ENCODE measurements at regions not wholly inside any gene's neighbourhood (a gene's known extent, or its start where the extent isn't known, plus 50 kb on each side); places are given as distances from the start of the nearest gene placed in this dataset.

GRCh38 chr17:63178530-63178929 is 212.5 kb downstream of the TANC2 start:
- no peaks in the 10 kb centered on the region for H4K20me1 ChIP-seq (ENCODE audit: low read depth, low read length)
- no peak overlapping the region for H3K27ac ChIP-seq (ENCODE audit: low read depth, low read length)
- H3K4me3 ChIP-seq (ENCODE audit: insufficient read depth, low read length, poor library complexity, severe bottlenecking), result no peak overlapping the region
- no peak overlapping the region for H2AFZ ChIP-seq (ENCODE audit: low read depth, low read length, severe bottlenecking)
- no peaks in the 10 kb centered on the region for H3K79me2 ChIP-seq (ENCODE audit: insufficient read depth, low read length)
- H3K9ac ChIP-seq (ENCODE audit: low read length), result no peak overlapping the region
- no peaks in the 10 kb centered on the region for H3K9me3 ChIP-seq (ENCODE audit: insufficient read depth, low read length)
- no peaks in the 10 kb centered on the region for H3K36me3 ChIP-seq (ENCODE audit: low read length)
- no peak overlapping the region for H3K4me2 ChIP-seq (ENCODE audit: low read depth, low read length, poor library complexity, severe bottlenecking)
- no peaks in the 10 kb centered on the region for H3K9me2 ChIP-seq (replicated peaks; ENCODE audit: insufficient read depth, low read length)
- H3K27me3 ChIP-seq (ENCODE audit: low read length), result no peaks in the 10 kb centered on the region
- H3F3A ChIP-seq (ENCODE audit: insufficient read depth), result no peaks in the 10 kb centered on the region
- no peak for TF ChIP-seq CTCF (IDR thresholded peaks at IDR 0.05; ENCODE audit: insufficient read depth, low read length, poor library complexity, severe bottlenecking)
- TF ChIP-seq EZH2phosphoT487 (conservative IDR thresholded peaks at IDR 0.05; ENCODE audit: low read length), result no peak

GRCh38 chr17:63181856-63182255 is 215.8 kb downstream of the TANC2 start:
- Histone ChIP-seq H4K20me1 (ENCODE audit: low read depth, low read length) (no peaks in the 10 kb centered on the region), H3F3A (ENCODE audit: insufficient read depth) (no peaks in the 10 kb centered on the region), H3K79me2 (ENCODE audit: insufficient read depth, low read length) (no peaks in the 10 kb centered on the region), H3K4me3 (ENCODE audit: insufficient read depth, low read length, poor library complexity, severe bottlenecking) (no peak overlapping the region), H3K27me3 (ENCODE audit: low read length) (no peaks in the 10 kb centered on the region), H2AFZ (ENCODE audit: low read depth, low read length, severe bottlenecking) (no peak overlapping the region), H3K9me3 (ENCODE audit: insufficient read depth, low read length) (no peaks in the 10 kb centered on the region), H3K4me2 (ENCODE audit: low read depth, low read length, poor library complexity, severe bottlenecking) (no peak overlapping the region), H3K9ac (ENCODE audit: low read length) (no peak overlapping the region), H3K9me2 (replicated peaks; ENCODE audit: insufficient read depth, low read length) (no peaks in the 10 kb centered on the region), H3K36me3 (ENCODE audit: low read length) (no peaks in the 10 kb centered on the region), H3K27ac (ENCODE audit: low read depth, low read length) (no peak overlapping the region)
- TF ChIP-seq CTCF (IDR thresholded peaks at IDR 0.05; ENCODE audit: insufficient read depth, low read length, poor library complexity, severe bottlenecking) (no peak), EZH2phosphoT487 (conservative IDR thresholded peaks at IDR 0.05; ENCODE audit: low read length) (no peak)

GRCh38 chr17:63185420-63185819 is 219.4 kb downstream of the TANC2 start:
- Histone ChIP-seq H3K9me3 (ENCODE audit: insufficient read depth, low read length) (no peaks in the 10 kb centered on the region), H3K36me3 (ENCODE audit: low read length) (no peaks in the 10 kb centered on the region), H3K9ac (ENCODE audit: low read length) (no peak overlapping the region), H3K9me2 (replicated peaks; ENCODE audit: insufficient read depth, low read length) (no peaks in the 10 kb centered on the region), H2AFZ (ENCODE audit: low read depth, low read length, severe bottlenecking) (no peak overlapping the region), H3K27ac (ENCODE audit: low read depth, low read length) (no peak overlapping the region), H3K4me2 (ENCODE audit: low read depth, low read length, poor library complexity, severe bottlenecking) (no peak overlapping the region), H3K27me3 (ENCODE audit: low read length) (no peaks in the 10 kb centered on the region), H3K4me3 (ENCODE audit: insufficient read depth, low read length, poor library complexity, severe bottlenecking) (no peak overlapping the region), H4K20me1 (ENCODE audit: low read depth, low read length) (no peaks in the 10 kb centered on the region), H3K79me2 (ENCODE audit: insufficient read depth, low read length) (no peaks in the 10 kb centered on the region), H3F3A (ENCODE audit: insufficient read depth) (no peaks in the 10 kb centered on the region)
- TF ChIP-seq CTCF (IDR thresholded peaks at IDR 0.05; ENCODE audit: insufficient read depth, low read length, poor library complexity, severe bottlenecking) (no peak), EZH2phosphoT487 (conservative IDR thresholded peaks at IDR 0.05; ENCODE audit: low read length) (no peak)
